HFFc6 (cell line): ENCODE measurements at regions not wholly inside any gene's neighbourhood (a gene's known extent, or its start where the extent isn't known, plus 50 kb on each side); places are given as distances from the start of the nearest gene placed in this dataset.

Experiments
- DNase-seq: peaks from one replicate; pipeline ENCODE4 v3.0.0-alpha.2; 2018
- H3K27ac Mint-ChIP-seq: 2 replicates; pipeline ENCODE4 v1.8.0; 2020; ENCODE audit warnings: mild to moderate bottlenecking, mixed read lengths
- H3K27me3 Mint-ChIP-seq: 2 replicates; pipeline ENCODE4 v1.8.0; 2021; ENCODE audit warnings: mild to moderate bottlenecking, moderate library complexity, mixed read lengths; ENCODE audit not compliant: insufficient read depth
- H3K36me3 Mint-ChIP-seq: 2 replicates; pipeline ENCODE4 v1.8.0; 2021; ENCODE audit warnings: low read depth, mixed read lengths
- H3K4me1 Mint-ChIP-seq: 2 replicates; pipeline ENCODE4 v1.8.0; 2020; ENCODE audit warnings: low read depth, mixed read lengths
- H3K4me3 Mint-ChIP-seq: 2 replicates; pipeline ENCODE4 v1.8.0; 2020; ENCODE audit warnings: mild to moderate bottlenecking, moderate library complexity, mixed read lengths
- H3K9me3 Mint-ChIP-seq: 2 replicates; pipeline ENCODE4 v1.8.0; 2020; ENCODE audit warnings: mild to moderate bottlenecking, mixed read lengths
- CTCF ChIP-seq: fragments of 200-600 bp; sonication (generic); IDR thresholded peaks from 2 replicates; pipeline ENCODE4 v1.5.0; 2021; ENCODE audit warnings: antibody characterized with exemption, mild to moderate bottlenecking

GRCh38 chr21:39007985-39008384, 175.3 kb downstream of the PSMG1 start:
- H3K27ac Mint-ChIP-seq: no peak overlapping the region
- H3K4me1 Mint-ChIP-seq: peaks cover 26% of the 10 kb centered on the region
- no peaks in the 10 kb centered on the region; the same call in 1 of the 2 replicates for H3K36me3 Mint-ChIP-seq
- no peak for TF ChIP-seq CTCF
- H3K27me3 Mint-ChIP-seq: peaks cover 3% of the 10 kb centered on the region; the same call in 1 of the 2 replicates
- no peak overlapping the region for H3K4me3 Mint-ChIP-seq
- no peak for DNase-seq
- H3K9me3 Mint-ChIP-seq: no peaks in the 10 kb centered on the region

GRCh38 chr21:39007532-39007931, 175.7 kb downstream of the PSMG1 start:
- peaks cover 3% of the 10 kb centered on the region; the same call in 1 of the 2 replicates for H3K27me3 Mint-ChIP-seq
- no peak overlapping the region for H3K27ac Mint-ChIP-seq
- TF ChIP-seq CTCF: no peak
- DNase-seq: no peak
- no peak overlapping the region for H3K4me3 Mint-ChIP-seq
- H3K36me3 Mint-ChIP-seq: no peaks in the 10 kb centered on the region; the same call in 1 of the 2 replicates
- no peaks in the 10 kb centered on the region for H3K9me3 Mint-ChIP-seq
- peaks cover 26% of the 10 kb centered on the region for H3K4me1 Mint-ChIP-seq

- no peak overlapping the region; the same call in 1 of the 2 replicates for H3K27ac Mint-ChIP-seq
- no peak for TF ChIP-seq CTCF
- no peak overlapping the region for H3K4me3 Mint-ChIP-seq
- DNase-seq: no peak
- no peaks in the 10 kb centered on the region for H3K9me3 Mint-ChIP-seq
- peaks cover 33% of the 10 kb centered on the region for H3K4me1 Mint-ChIP-seq
- no peaks in the 10 kb centered on the region; the same call in 1 of the 2 replicates for H3K36me3 Mint-ChIP-seq
- peaks cover 3% of the 10 kb centered on the region; the same call in 1 of the 2 replicates for H3K27me3 Mint-ChIP-seq
These were observed 176.5 kb downstream of the PSMG1 start for GRCh38 chr21:39006571-39007311.

GRCh38 chr21:39005502-39005787, 177.8 kb downstream of the PSMG1 start:
- Mint-ChIP-seq H3K4me1 (peaks cover 46% of the 10 kb centered on the region), H3K27me3 (0 out of 2 replicates have a peak, but pooled peaks cover 4% of the 10 kb centered on the region), H3K27ac (peak overlapping the region; percentile 27; the same call in 1 of the 2 replicates), H3K9me3 (no peaks in the 10 kb centered on the region), H3K4me3 (no peak overlapping the region), H3K36me3 (no peaks in the 10 kb centered on the region; the same call in 1 of the 2 replicates)
- no peak for DNase-seq
- no peak for TF ChIP-seq CTCF

- Mint-ChIP-seq H3K4me1 (peaks cover 52% of the 10 kb centered on the region), H3K36me3 (no peaks in the 10 kb centered on the region; the same call in 1 of the 2 replicates), H3K27ac (peak overlapping the region; percentile 80), H3K4me3 (peak overlapping the region; percentile 44; the same call in 1 of the 2 replicates), H3K9me3 (no peaks in the 10 kb centered on the region), H3K27me3 (0 out of 2 replicates have a peak, but pooled peaks cover 4% of the 10 kb centered on the region)
- no peak for TF ChIP-seq CTCF
- DNase-seq: no peak
These were observed 178.4 kb downstream of the PSMG1 start for GRCh38 chr21:39004634-39005501.
